ENCODE measurements at regions not wholly inside any gene's neighbourhood (a gene's known extent, or its start where the extent isn't known, plus 50 kb on each side); places are given as distances from the start of the nearest gene placed in this dataset.
"Not testable (repeated sequence)": the region's sequence is repeated elsewhere in the genome, so short reads cannot be mapped to it uniquely, and the experiment has no call there.

- H3F3A ChIP-seq (ENCODE audit: low read length, unreplicated experiment): no peaks in the 10 kb centered on the region
- no peaks in the 10 kb centered on the region for H3K27me3 ChIP-seq (ENCODE audit: low read length)
- no TSS peak for BruUV-seq (replicated peaks)
- intact Hi-C loops (cut with micrococcal nuclease): no loop called here
- DNase-seq (no peak), ATAC-seq (no peak)
- no peaks in the 10 kb centered on the region for H3K9me2 ChIP-seq (replicated peaks; ENCODE audit: low read length)
- TF ChIP-seq EZH2 (IDR thresholded peaks at IDR 0.05; ENCODE audit: low read length, unreplicated experiment): no peak
- TF ChIP-seq EZH2phosphoT487 (IDR thresholded peaks at IDR 0.05; ENCODE audit: borderline replicate concordance, low read length): no peak
- TF ChIP-seq, protein P1, sequence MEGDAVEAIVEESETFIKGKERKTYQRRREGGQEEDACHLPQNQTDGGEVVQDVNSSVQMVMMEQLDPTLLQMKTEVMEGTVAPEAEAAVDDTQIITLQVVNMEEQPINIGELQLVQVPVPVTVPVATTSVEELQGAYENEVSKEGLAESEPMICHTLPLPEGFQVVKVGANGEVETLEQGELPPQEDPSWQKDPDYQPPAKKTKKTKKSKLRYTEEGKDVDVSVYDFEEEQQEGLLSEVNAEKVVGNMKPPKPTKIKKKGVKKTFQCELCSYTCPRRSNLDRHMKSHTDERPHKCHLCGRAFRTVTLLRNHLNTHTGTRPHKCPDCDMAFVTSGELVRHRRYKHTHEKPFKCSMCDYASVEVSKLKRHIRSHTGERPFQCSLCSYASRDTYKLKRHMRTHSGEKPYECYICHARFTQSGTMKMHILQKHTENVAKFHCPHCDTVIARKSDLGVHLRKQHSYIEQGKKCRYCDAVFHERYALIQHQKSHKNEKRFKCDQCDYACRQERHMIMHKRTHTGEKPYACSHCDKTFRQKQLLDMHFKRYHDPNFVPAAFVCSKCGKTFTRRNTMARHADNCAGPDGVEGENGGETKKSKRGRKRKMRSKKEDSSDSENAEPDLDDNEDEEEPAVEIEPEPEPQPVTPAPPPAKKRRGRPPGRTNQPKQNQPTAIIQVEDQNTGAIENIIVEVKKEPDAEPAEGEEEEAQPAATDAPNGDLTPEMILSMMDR (conservative IDR thresholded peaks at IDR 0.05; ENCODE audit: low read depth, low read length): no peak
- H2AFZ ChIP-seq (ENCODE audit: low read length): no peak overlapping the region
- no peak overlapping the region for H3K4me2 ChIP-seq (ENCODE audit: low read length)
- H3K27ac ChIP-seq (ENCODE audit: low read length): no peak overlapping the region
- CTCF ChIA-PET: no interaction called here
- no peak overlapping the region for H3K9ac ChIP-seq (ENCODE audit: low read length)
- no peaks in the 10 kb centered on the region for H3K36me3 ChIP-seq (ENCODE audit: low read depth, low read length)
- POLR2A ChIA-PET (ENCODE audit: unreplicated experiment): no interaction called here
- no peaks in the 10 kb centered on the region for H3K9me3 ChIP-seq (ENCODE audit: low read length)
- no peaks in the 10 kb centered on the region for H3K79me2 ChIP-seq (ENCODE audit: low read length)
- H4K20me1 ChIP-seq (ENCODE audit: low read length): no peaks in the 10 kb centered on the region
- no peaks in the 10 kb centered on the region for H3K4me1 ChIP-seq (ENCODE audit: insufficient read depth, low read length)
- no peak overlapping the region for H3K4me3 ChIP-seq (ENCODE audit: low read length)
Measured at GRCh38 chr9:85163825-85164224, 494.3 kb downstream of the NTRK2 start.

DNA sequence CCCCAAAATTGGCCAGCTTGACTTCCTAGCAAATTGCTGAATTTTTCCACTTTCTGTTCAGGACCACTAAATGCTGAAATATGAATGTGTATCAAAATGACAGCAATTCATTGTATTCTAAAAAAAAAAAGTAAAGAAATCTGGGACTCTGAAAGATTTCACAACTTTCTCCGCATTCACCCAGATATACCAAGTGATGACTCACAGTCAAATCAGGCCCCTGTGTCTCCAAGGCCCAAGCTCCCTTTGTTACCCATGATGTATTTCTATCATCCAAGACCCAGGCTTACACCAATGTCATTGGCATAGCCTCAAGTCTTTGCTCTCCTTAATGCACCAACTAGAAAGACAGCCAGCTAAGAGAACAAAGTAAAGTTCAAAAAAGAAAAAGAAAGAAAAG lies 493.9 kb downstream of the NTRK2 start:
- Histone ChIP-seq H3K9me2 (replicated peaks; ENCODE audit: low read length) (no peaks in the 10 kb centered on the region), H3K4me1 (ENCODE audit: insufficient read depth, low read length) (no peaks in the 10 kb centered on the region), H3K4me3 (ENCODE audit: low read length) (no peak overlapping the region), H3K9ac (ENCODE audit: low read length) (no peak overlapping the region), H2AFZ (ENCODE audit: low read length) (no peak overlapping the region), H3K27ac (ENCODE audit: low read length) (no peak overlapping the region), H3F3A (ENCODE audit: low read length, unreplicated experiment) (no peaks in the 10 kb centered on the region), H4K20me1 (ENCODE audit: low read length) (no peaks in the 10 kb centered on the region), H3K36me3 (ENCODE audit: low read depth, low read length) (no peaks in the 10 kb centered on the region), H3K79me2 (ENCODE audit: low read length) (no peaks in the 10 kb centered on the region), H3K4me2 (ENCODE audit: low read length) (no peak overlapping the region), H3K27me3 (ENCODE audit: low read length) (no peaks in the 10 kb centered on the region), H3K9me3 (ENCODE audit: low read length) (no peaks in the 10 kb centered on the region)
- ATAC-seq: no peak
- BruUV-seq (replicated peaks): no TSS peak
- ChIA-PET CTCF (no interaction called here), POLR2A (ENCODE audit: unreplicated experiment) (no interaction called here)
- TF ChIP-seq EZH2phosphoT487 (IDR thresholded peaks at IDR 0.05; ENCODE audit: borderline replicate concordance, low read length): no peak
- no peak for TF ChIP-seq EZH2 (IDR thresholded peaks at IDR 0.05; ENCODE audit: low read length, unreplicated experiment)
- TF ChIP-seq, protein P1 (conservative IDR thresholded peaks at IDR 0.05; ENCODE audit: low read depth, low read length): no peak
- DNase-seq: no peak
- intact Hi-C loops (cut with micrococcal nuclease): no loop called here

DNA sequence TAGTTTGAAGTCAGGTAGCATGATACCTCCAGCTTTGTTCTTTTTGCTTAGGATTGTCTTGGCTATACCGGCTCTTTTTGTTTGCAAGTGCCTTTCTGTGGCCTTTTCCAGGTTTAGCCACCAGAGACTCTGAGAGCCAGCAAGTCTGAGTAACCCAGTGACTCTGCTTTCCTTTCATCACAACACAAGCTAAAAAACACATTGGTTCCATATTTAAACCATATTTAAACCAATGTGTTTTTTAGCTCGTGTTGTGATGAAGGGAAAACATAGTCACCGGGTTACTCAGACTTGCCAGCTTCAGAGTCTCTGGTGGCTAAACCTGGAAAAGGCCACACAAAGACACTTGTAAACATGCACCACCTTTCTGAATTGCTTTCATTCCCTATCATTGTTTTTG lies 493.3 kb downstream of the NTRK2 start:
- no peaks in the 10 kb centered on the region for H3K27me3 ChIP-seq (ENCODE audit: low read length)
- H4K20me1 ChIP-seq (ENCODE audit: low read length): no peaks in the 10 kb centered on the region
- H3K9me3 ChIP-seq (ENCODE audit: low read length): no peaks in the 10 kb centered on the region
- H2AFZ ChIP-seq (ENCODE audit: low read length): no peak overlapping the region
- DNase-seq (no peak), ATAC-seq (no peak)
- no peaks in the 10 kb centered on the region for H3K9me2 ChIP-seq (replicated peaks; ENCODE audit: low read length)
- intact Hi-C loops (cut with micrococcal nuclease): no loop called here
- TF ChIP-seq EZH2phosphoT487 (IDR thresholded peaks at IDR 0.05; ENCODE audit: borderline replicate concordance, low read length) (no peak), EZH2 (IDR thresholded peaks at IDR 0.05; ENCODE audit: low read length, unreplicated experiment) (no peak)
- TF ChIP-seq, protein P1 (conservative IDR thresholded peaks at IDR 0.05; ENCODE audit: low read depth, low read length): no peak
- POLR2A ChIA-PET (ENCODE audit: unreplicated experiment): no interaction called here
- H3K4me1 ChIP-seq (ENCODE audit: insufficient read depth, low read length): no peaks in the 10 kb centered on the region
- no peak overlapping the region for H3K9ac ChIP-seq (ENCODE audit: low read length)
- no peaks in the 10 kb centered on the region for H3K79me2 ChIP-seq (ENCODE audit: low read length)
- no peaks in the 10 kb centered on the region for H3F3A ChIP-seq (ENCODE audit: low read length, unreplicated experiment)
- no peak overlapping the region for H3K4me2 ChIP-seq (ENCODE audit: low read length)
- H3K4me3 ChIP-seq (ENCODE audit: low read length): no peak overlapping the region
- BruUV-seq (replicated peaks): no TSS peak
- no peaks in the 10 kb centered on the region for H3K36me3 ChIP-seq (ENCODE audit: low read depth, low read length)
- no peak overlapping the region for H3K27ac ChIP-seq (ENCODE audit: low read length)
- CTCF ChIA-PET: no interaction called here

DNA sequence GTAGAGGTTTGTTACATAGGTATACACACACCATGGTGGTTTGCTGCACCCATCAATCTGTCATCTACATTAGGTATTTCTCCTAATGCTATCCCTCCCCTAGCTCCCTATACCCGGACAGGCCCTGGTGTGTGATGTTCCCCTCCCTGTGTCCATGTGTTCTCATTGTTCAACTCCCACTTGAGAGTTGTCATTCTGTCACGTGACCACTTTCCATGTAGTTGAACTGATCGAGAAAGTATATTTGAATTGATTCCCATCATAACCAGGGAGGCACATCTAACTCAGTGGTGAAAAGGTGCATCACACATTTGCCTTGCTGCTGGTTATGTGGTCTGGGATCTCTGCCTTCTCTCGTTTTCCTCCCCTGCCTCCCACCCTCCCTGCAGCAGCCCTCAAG lies 491.4 kb downstream of the NTRK2 start:
- H3K9me2 ChIP-seq (replicated peaks; ENCODE audit: low read length); H3K36me3 ChIP-seq (ENCODE audit: low read depth, low read length); BruUV-seq (replicated peaks); H3K9ac ChIP-seq (ENCODE audit: low read length); H4K20me1 ChIP-seq (ENCODE audit: low read length); H3K27me3 ChIP-seq (ENCODE audit: low read length); ATAC-seq; H3K4me1 ChIP-seq (ENCODE audit: insufficient read depth, low read length); H3K4me2 ChIP-seq (ENCODE audit: low read length); POLR2A ChIA-PET (ENCODE audit: unreplicated experiment); H2AFZ ChIP-seq (ENCODE audit: low read length); H3F3A ChIP-seq (ENCODE audit: low read length, unreplicated experiment); H3K4me3 ChIP-seq (ENCODE audit: low read length); H3K9me3 ChIP-seq (ENCODE audit: low read length); DNase-seq; CTCF ChIA-PET; intact Hi-C loops (cut with micrococcal nuclease); H3K79me2 ChIP-seq (ENCODE audit: low read length); H3K27ac ChIP-seq (ENCODE audit: low read length): not testable (repeated sequence)

All from PC-3 (cell line).